GM12864 (cell line): ENCODE measurements at regions not wholly inside any gene's neighbourhood (a gene's known extent, or its start where the extent isn't known, plus 50 kb on each side); places are given as distances from the start of the nearest gene placed in this dataset.

Experiments used
- DNase-seq: peaks from one replicate; pipeline ENCODE4 v3.0.0-alpha.2; 2011; ENCODE audit warnings: low read depth
- H3K4me3 ChIP-seq: 2 replicates; pipeline ENCODE4 v1.5.1; 2011; ENCODE audit warnings: mild to moderate bottlenecking, low read depth, low read length, control low read depth
- TF ChIP-seq, protein P1 (sequence below): IDR thresholded peaks from 2 replicates; pipeline ENCODE4 v1.5.1; 2011; ENCODE audit warnings: low read depth, mild to moderate bottlenecking, moderate library complexity, low read length, control low read depth, inconsistent platforms; ENCODE audit errors: missing control alignments

GRCh38 chr6:168388641-168389633, 52.0 kb upstream of the SMOC2 start:
- H3K4me3 ChIP-seq, result no peak overlapping the region
- DNase-seq, result no peak

DNA sequence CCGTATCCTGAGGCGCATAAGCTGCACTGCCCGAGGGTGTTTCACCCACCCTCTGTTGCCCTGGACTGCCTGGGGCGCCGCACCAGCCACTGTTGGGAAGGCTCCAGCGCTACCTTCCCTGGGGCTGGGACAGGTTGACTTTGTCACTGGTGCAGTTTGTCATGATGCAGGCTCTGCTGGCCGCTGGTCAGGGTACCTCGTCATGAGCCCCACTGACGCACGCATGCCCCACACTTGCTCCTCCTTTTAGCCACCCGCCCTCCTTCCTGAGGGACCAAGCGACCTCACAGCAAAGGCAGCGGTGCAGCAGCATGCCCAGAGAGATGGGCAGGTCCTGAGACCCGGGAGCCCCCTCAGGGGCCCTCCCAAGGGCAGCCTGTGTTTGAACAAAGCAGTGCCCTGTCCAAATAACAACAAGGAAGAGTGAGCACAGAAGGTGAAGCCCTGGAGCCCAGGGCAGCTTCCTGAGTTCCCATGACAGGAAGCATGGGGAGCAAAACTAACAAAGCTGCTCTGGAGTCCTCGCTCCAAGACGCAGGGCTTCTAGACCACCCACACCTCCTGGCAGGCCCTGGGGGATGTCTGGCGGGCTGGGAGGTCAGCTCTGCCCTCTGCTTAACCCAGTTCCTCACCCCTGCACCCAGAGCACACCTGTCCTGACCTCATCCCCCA, 50.1 kb upstream of the SMOC2 start:
- TF ChIP-seq, protein P1, sequence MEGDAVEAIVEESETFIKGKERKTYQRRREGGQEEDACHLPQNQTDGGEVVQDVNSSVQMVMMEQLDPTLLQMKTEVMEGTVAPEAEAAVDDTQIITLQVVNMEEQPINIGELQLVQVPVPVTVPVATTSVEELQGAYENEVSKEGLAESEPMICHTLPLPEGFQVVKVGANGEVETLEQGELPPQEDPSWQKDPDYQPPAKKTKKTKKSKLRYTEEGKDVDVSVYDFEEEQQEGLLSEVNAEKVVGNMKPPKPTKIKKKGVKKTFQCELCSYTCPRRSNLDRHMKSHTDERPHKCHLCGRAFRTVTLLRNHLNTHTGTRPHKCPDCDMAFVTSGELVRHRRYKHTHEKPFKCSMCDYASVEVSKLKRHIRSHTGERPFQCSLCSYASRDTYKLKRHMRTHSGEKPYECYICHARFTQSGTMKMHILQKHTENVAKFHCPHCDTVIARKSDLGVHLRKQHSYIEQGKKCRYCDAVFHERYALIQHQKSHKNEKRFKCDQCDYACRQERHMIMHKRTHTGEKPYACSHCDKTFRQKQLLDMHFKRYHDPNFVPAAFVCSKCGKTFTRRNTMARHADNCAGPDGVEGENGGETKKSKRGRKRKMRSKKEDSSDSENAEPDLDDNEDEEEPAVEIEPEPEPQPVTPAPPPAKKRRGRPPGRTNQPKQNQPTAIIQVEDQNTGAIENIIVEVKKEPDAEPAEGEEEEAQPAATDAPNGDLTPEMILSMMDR, result no peak
- H3K4me3 ChIP-seq, result no peak overlapping the region
- no peak for DNase-seq

More at GRCh38 chr6:168388641-168389633, 52.0 kb upstream of the SMOC2 start:
- TF ChIP-seq, protein P1, result no peak
